Putamen (tissue), 1 donor: ENCODE measurements at regions not wholly inside any gene's neighbourhood (a gene's known extent, or its start where the extent isn't known, plus 50 kb on each side); places are given as distances from the start of the nearest gene placed in this dataset.
"Not testable (repeated sequence)": the region's sequence is repeated elsewhere in the genome, so short reads cannot be mapped to it uniquely, and the experiment has no call there.

ENCODE experiments used
- DNase-seq: peaks from one replicate; pipeline ENCODE4 v3.0.0-alpha.2; 2016; ENCODE audit warnings: low spot score

DNA sequence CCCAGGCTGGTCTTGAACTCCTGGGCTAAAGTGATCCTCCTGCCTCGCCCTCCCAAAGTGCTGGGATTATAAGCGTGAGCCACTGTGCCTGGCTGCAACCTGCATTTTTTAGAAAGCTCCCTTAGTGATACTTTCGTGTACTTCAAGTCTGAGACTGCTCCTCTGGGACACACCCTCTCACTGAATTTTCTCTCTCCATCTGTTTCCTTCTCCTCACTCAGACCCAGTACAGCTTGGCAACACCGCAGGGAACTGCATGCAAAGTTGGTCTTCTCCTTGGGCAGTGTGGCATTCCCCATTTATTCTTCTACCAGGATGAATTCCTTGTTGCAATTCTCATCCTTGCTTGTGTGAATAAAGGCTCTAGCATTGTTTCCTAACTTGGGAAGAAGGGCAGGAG is 175.9 kb downstream of the LPIN1 start:
- no peak for DNase-seq

DNA sequence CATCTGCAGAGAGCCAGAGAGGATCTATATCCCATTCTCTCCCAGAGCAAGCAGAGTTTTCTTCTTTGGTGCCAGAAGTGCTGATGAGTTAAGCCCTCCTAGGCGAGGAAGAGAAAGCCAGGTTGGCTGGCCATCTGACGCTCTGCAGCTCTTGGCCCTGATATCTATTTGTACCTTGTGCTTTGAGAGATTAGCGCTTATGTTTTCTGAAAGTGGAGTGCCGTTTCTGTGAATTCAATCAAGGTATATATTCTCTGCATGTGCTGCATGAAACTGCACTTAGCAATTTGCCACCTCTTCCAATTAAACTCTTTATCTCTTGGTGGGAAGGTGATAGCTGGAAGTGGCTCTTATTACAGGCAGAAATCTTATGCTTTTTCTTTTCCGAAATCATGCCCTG is 177.5 kb downstream of the LPIN1 start:
- no peak for DNase-seq

DNA sequence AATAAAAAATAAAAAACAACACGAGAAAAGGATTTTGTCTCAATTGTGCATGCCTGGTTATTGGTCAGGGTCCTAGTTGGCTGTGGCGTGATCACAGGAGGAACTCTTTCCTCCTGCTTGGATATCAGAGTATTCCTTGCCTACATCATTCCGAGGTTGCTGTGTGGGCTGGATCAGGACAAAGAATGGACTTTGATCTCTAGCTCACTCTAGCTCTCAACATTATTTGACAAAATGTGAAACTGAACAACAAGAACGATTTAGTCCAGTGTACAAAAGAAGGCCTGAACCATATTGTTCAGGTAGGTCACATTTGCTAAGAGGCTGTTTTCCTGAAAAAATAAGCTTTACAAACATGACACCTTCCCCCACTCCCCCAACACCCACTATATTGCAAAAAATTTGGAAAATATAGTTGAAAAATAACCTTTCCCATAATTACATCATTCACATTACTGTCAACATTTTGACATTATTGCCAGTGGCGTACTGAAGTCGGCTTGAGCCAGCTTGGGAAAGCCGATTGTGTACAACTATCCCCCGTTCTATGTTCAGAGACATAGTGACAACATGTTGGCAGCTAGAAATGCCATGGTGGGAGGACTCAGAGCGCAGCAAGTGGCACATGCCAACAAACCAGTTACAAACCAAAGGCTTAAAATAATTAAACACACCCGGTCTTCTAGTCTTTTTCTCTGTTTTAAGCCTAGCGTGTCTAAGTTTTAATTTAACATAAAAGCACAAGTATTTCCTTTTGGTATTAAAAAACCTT is 179.0 kb downstream of the LPIN1 start:
- DNase-seq = no peak

DNA sequence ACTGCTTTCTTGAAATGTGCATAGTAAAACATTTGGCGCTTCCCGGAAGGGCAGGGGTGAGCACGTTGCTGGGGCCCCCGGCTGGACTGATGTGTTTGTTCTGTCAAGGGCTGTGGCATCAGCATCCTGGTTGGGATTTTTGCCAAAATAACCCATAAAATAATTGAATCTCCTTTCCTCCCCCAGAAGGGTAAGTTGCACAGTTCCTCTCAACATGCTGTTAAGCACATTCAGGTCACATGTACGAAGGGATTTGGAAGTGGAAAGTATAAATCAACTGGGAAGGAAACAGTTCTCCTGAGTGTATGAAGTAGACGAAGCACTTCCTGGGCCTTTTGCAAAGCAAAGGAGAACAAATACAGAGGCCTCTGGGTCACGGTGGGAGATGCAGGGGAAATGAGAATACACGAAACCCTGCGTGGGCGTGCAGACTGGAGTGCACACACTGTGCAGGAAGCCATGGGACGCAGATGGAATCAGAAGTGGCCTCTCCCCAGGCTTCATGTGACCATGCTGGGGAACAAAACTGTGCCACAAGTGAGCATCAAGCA is 183.9 kb downstream of the LPIN1 start:
- DNase-seq = no peak

DNA sequence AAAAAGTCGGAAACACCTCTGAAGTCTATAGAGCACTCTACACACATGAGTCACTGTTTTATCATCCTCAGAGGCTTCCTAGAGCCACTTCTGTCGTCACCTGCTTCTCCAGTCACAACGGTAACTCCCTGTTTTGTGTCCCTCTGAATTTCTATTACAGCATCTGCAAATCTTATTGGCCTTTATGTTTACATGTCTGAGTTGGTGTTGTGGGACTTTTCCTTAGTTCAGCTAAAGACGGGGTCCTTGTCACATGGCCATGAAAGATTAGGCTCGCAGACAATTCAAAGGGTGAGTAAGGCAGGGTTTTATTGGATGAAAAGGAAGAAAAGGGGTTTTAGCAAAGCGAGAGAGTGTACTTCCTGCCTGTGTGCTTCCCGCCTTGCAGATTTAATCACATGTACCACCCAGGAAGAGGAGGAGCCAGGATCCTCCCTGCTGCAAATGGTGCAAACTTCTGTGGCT is 185.6 kb downstream of the LPIN1 start:
- DNase-seq = no peak

DNA sequence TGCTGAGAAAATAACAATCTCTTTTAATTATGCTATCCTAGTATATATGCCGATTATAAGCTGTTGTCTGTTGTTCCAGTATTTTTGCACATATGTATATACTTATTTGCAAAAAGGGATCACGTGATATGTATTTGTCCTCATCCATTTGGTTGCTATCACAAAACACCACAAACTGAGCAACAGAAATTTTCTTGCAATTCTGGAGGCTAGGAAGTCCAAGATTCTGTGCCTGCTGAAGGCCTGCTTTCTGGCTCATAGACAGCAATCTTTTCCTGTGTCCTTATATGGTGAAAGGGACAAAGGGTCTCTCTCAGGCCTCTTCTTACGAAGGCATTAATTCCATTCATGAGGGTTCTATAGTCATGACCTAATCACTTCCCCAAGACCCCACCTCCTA is 186.5 kb downstream of the LPIN1 start:
- no peak for DNase-seq

DNA sequence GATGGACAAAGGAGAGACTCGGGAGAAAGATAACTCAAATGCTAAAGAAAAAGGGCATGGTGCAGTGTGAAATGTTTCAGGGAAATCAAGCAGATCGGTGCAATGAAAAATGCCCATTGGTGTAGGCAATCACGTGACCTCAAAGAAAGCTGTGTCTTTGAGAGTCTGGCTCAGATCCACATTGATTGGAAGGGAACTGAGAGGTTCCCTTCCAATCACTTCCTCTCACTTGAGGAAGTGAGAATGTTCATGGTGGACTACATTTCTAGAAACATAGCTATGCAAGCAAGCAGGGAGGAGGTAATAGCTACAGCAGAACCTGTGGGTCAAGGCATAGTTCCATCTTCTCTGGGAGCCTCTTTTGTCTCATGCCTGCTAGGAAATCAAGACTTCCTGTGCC is 187.4 kb downstream of the LPIN1 start:
- no peak for DNase-seq

DNA sequence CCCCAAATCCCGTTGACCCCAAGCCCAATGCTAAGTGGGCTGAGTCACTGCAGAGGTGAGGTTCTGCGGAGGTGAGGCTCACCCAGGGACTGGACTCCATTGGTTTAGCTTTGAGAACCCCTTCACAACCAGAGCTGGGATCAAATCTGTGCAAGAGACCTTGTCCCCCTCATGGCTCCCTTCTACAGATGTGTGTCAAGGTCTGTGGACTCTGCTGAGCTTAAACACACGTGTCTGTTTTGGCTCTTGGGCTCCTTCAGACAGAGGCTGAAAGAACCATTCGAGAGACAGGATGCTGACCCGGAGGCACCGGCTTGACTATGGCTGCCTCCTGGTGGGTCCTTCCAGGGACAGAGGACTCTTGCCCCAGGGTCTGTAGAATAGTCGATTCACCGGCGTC is 190.3 kb downstream of the LPIN1 start:
- DNase-seq = no peak

DNA sequence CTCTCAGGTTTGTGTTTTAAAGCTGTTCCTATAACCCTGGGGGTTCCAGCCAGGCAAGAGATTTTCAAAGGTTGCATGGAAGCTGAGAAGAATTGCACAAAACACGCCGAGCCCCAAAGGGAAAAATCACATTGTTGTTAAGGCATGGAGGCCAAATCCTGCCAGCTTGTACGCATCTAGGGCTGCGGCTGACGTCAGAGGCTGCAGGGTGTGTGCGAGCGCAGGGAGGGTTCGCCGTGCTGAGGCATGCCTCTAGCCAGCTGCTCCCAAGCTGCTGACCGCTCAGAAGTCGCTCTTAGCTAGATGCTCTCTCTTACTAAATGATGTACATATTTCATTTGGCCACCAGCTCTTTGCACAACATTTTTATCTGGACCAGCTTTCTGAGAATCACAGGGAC is 191.8 kb downstream of the LPIN1 start:
- no peak for DNase-seq

DNA sequence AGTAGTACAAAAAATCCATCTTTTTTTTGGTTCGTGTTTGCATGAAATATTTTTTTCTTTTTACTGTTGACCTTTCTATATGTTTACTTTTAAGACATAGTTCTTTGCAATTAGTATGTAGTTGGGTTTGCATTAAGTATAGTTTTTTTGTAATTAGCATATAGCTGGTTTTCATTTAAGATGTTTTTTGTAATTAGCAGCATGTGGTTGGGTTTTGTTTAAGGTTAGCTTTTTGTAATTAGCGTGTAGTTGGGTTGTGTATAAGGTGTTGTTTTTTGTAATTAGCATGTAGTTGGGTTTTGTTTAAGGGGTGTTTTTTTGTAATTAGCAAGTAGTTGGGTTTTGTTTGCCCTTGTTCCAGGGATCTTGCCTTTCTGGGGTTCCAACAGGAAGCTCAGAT is 193.1 kb downstream of the LPIN1 start:
- no peak for DNase-seq

DNA sequence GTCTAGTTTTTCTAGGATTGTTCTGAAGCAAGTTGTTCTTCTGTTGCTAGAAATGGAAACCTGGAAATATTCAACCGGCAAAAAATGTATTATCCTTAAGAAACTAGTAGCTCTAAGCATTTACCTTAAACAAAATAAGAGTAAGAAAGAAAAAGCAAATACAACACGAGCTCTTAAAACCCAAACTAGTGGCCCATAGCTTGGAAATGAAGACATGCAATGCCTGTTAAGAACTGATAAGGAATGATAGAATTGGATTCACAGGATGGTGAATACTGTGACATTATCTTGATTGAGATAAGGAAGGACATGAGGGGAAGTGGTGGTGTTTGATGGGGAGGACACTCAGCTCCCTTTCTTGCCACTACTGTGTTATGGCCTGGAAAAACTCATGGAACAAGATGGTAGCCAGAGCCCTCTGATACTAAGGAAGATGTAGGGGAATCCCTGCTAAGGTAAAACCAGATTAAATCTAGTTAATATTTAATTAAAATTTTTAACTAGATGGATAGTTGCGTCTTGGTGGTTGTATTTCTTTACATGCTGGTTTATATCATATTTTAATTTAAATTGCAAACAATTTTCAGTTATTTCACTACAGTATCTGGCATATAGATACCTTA is 193.8 kb downstream of the LPIN1 start:
- no peak for DNase-seq

DNA sequence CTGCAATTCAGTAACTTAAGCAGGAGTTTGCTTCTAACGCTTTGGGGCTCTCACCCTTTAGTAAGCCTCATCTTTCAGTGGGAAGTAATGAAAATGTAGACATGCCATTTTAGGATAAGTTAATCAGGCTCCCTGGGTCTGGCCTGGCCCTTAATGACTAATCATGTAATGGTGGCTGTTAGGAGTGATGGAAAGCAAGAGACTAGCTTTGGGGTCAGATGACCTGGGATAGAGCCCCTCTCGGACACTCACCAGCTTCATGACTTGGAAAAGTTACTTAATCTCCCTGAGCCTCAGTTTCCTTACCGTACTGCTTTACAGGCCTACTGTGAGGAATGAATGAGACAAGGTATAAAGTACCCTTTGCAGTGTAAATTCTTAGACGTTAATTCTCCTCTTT is 194.4 kb downstream of the LPIN1 start:
- no peak for DNase-seq

DNA sequence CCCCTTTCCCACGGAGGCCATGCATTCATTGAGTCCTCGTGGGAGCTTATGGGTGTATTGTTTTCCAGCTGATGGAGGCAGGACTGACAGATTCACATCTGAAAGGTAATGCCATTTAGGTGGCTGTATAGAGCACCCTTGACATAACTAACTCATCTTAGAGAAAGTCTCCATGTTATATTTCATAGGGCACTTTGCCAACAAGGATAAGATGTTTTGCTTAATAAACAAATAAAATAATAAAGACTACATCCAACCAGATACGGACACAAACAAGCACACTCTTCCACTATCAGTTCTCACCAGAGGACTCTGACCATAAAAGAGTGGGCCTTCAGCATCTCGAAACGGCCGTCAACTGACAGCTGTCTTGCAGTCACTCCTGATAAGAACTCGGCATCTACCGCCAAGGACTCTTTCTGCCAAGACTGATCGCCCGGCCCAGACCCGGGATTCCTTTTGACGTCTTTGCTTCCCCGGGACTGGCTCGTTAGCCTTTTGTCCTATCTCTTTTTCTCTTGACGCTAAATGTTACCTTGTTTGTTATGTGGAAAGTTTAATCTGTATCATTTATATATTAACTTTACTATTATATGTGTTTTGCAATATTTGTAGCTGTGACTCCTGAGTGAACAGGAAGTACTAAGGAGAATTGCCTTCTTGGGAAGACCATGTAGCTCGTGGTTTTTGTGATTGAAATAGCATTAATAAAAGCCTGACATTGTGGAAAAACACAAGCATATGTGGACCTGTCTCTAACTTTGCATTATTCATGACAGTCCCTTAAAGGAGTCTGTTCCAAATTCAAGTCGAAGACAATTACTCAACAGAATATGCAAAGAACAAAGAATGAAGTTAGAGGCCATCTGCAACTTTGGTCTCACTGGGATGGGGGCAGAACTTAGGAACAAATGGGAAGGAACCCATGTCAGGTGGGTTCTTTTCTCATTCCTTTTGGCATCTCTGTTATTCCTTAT is 195.1 kb downstream of the LPIN1 start:
- DNase-seq = no peak

DNA sequence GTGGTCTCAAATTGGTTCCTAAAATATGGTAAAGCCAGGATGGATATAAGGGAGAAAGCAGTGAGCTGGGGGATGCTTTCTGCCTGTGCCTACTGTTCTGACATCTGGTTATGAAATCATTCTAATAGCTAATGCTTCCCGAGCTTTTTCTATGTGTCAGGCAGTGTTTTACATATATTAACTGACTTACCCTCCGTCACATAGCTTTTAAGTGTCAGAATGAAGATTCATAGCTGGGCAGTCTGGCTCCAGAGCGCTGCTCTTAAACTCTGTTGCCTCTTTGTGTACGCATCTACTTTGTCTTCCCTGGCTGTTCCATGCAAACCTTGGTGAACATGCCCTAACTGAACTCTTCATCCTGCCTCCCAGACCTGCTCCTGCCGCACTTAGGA is 195.7 kb downstream of the LPIN1 start:
- no peak for DNase-seq

DNA sequence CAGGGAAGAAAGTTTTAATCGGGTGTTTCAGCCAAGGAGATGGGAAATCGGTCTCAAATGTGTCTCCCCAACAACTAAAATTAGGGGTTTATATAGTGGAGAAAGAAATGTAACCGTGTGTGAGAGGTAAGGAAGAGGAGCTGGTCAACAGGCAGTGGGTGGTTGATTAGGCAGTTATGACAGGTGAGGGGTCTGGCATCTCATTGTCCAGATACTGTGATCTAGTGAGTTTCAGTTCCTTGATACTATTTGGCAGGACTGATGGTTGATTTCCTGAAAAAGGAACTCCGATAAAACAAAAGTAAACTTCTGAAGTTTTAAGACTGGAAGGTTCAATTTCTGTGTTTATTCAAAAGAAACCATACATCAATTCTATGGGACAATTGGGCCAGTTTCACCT is 197.9 kb downstream of the LPIN1 start:
- no peak for DNase-seq

DNA sequence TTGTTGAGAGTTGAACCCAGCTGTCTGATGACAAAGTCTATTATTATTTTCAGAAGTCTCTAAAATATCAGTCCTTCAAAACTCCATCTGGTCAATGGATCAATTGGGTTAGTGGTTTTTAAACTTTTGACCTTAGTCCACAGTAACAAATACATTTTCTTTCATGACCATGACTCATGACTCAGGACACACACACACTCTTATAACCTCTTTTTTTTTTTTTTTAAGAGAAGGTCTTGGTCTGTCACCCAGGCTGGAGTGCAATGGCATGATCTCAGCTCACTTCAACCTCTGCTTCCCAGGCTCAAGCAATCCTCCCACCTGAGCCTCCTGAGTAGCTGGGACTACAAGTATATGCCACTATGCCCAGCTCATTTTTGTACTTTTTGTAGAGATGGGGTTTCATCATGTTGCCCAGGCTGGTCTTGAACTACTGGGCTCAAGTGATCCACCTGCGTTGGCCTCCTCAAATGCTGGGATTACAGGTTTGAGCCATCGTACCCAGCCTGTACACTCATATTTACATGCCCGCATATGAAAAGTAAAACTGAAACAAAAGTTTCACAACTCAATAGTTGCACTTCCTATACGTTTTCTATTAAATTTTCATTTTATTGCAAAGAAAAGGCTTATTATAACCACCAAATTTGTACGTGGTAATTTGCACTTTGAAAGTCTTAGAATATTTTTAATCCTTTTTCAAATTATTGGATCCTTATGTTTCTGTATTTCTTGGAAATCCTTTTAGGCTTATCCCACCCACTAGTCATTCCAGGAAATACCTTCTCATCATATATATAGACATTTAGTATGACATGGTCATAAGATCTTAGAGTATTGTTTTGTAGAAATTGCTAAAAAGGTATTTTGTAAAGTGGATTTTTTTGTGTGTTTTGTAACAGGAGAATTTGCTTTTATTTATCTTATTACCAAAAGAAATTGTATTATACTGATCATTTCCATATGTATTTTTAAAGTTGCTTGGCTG is 199.0 kb downstream of the LPIN1 start:
- DNase-seq = no peak

DNA sequence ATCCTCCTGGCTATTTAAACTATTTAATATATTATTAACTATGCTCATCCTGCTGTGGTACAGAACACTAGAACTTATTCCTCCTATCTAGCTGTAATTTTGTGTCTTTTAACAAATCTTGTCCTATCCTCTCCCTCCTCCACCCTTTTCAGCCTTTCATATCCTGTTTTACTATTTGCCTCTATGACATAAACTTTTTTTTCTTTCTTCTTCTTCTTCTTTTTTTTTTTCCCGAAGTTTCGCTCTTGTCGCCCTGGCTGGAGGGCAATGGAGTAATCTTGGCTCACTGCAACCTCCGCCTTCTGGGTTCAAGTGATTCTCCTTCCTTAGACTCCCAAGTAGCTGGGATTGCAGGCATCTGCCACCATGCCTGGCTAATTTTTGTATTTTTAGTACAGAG is 201.5 kb downstream of the LPIN1 start:
- no peak for DNase-seq

DNA sequence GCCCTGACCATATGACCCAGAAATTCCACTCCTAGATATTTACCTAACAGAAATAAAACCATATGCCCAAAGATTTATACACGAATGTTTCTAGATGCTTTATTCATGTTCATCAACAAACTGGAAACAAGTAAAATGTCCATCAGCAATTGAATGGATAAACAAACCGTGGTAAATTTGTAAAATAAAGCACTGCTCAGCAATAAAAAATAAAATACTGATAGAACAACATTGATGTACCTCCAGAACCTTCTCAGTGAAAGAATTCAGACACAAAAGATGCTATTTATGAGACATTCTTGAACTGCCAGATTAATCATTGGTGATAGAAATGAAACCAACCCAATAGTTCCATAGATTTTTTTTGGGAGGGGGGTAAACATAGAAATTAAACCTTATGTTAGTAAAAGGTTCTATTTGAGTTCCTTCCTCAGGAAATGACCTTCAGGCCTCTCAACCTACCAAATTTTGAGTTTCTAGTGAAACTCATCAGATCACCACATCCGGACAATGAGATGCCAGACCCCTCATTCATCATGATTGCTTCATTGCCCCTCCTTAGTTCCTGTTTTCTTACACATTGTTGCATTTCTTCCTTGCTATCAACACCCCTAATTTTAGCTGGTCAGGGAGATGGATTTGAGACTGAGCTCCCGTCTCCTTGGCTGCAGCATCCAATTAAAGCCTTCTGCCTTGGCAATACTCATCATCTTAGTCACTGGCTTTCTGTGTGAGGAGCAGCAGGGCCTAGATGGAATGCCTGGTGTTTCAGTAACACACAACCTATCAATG is 203.5 kb downstream of the LPIN1 start:
- DNase-seq = no peak

DNA sequence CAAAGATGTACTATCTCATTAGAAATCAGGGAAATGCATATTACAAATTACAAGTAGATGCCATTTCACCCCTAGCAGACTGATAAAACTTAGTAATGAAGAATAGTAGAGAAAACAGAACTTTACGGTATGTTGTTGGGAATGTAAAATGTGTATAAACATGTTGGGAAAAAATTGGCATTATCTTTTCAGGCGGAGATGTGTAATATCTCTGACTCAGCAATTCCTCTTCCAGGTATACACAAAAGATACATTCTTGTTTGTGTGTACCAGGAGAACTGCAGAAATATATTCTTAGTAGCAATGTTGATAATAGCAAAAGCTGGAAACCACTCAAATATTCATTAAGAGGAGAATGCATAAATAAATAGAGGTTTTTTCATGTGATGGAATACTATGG is 204.5 kb downstream of the LPIN1 start:
- no peak for DNase-seq

DNA sequence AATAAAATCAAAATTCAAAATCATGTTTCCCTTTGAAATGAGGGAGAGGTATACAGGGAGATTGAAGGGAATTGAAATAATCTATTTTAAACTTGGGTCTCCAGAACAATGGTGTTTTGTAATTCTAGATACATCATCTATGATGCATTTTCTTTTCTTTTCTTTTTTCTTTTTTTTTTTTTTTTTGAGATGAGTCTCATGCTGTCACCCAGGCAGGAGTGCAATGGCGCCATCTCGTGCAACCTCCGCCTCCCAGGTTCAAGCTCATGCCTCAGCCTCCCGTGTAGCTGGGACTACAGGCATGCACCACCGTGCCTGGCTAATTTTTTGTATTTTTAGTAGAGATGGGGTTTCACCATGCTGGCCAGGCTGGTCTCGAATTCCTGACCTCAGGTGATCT is 205.1 kb downstream of the LPIN1 start:
- not testable (repeated sequence) for DNase-seq
